Upper lobe of left lung (tissue), 6 donors: ENCODE measurements at regions not wholly inside any gene's neighbourhood (a gene's known extent, or its start where the extent isn't known, plus 50 kb on each side); places are given as distances from the start of the nearest gene placed in this dataset.

Source experiments
- ATAC-seq, 2 donors: fragments of 200-7000 bp; cut with Tn5 transposase; one replicate each; pipeline ENCODE4 v1.9.1; 2022; ENCODE audit warnings: mild to moderate bottlenecking in 2 of 2, moderate library complexity in 2 of 2; ENCODE audit not compliant: low FRiP score in 2 of 2
- DNase-seq, 2 donors: peaks; one replicate each; pipeline ENCODE4 v3.0.0-alpha.2; 2019 to 2020
- H3K27ac ChIP-seq, 4 donors: fragments of 200-600 bp; sonication (generic); one replicate each; pipeline ENCODE4 v1.5.1; 2016 to 2019
- H3K27me3 ChIP-seq, 4 donors: fragments of 200-600 bp; sonication (generic); one replicate each; pipeline ENCODE4 v1.5.1; 2017 to 2019
- H3K36me3 ChIP-seq, 4 donors: fragments of 200-600 bp; sonication (generic); one replicate each; pipeline ENCODE4 v1.5.1; 2016 to 2019
- H3K4me1 ChIP-seq, 4 donors: fragments of 200-600 bp; sonication (generic); one replicate each; pipeline ENCODE4 v1.5.1; 2018 to 2019
- H3K4me3 ChIP-seq, 4 donors: fragments of 200-600 bp; sonication (generic); one replicate each; pipeline ENCODE4 v1.5.1; 2017 to 2019; ENCODE audit warnings: mild to moderate bottlenecking in 2 of 4, moderate library complexity in 1 of 4
- H3K9me3 ChIP-seq, 4 donors: fragments of 200-600 bp; sonication (generic); one replicate each; pipeline ENCODE4 v1.5.1; 2018 to 2019
- CTCF ChIP-seq, 6 experiments: fragments of 450-650 bp in 4 of 6; fragments of 200-600 bp in 2 of 6; sonication (generic) in 2 of 6; IDR thresholded peaks; one replicate each; pipeline ENCODE4 v1.5.1; 2016 to 2019; ENCODE audit warnings: antibody characterized with exemption in 6 of 6
- EP300 ChIP-seq, 4 donors: sonication (generic); formaldehyde crosslinking; IDR thresholded peaks; one replicate each; pipeline ENCODE4 v1.5.1; 2017; ENCODE audit warnings: antibody characterized with exemption in 4 of 4, control low read depth in 2 of 4
- POLR2A ChIP-seq, 4 donors: fragments of 450-650 bp; IDR thresholded peaks; one replicate each; pipeline ENCODE4 v1.5.1; 2016 to 2017; ENCODE audit warnings: antibody characterized with exemption in 4 of 4, mild to moderate bottlenecking in 2 of 4
- POLR2AphosphoS5 ChIP-seq, 2 donors: sonication (generic); formaldehyde crosslinking; IDR thresholded peaks; one replicate each; pipeline ENCODE4 v1.5.1; 2017; ENCODE audit warnings: antibody characterized with exemption in 2 of 2
- WGBS, 2 donors: methylation state at CpG; one replicate each; pipeline ENCODE4 v1.1.5; 2017 to 2018; 5-methylcytosine and 5-hydroxymethylcytosine counted together
- donor health status: DM: no; HTN: no; CAD: no; lungs with moderate emphysema.
- donor health status: DM: no; HTN: yes; CAD: no; lungs with severe emphysema.

- 83 to 93% methylated on average over 1 of the region's 1 CpG for WGBS, 2 donors
- DNase-seq (no peak), ATAC-seq (no peak)
- Histone ChIP-seq H3K27ac (no peak overlapping the region), H3K9me3 (no peaks in the 10 kb centered on the region), H3K4me3 (no peak overlapping the region), H3K27me3 (no peaks in the 10 kb centered on the region), H3K36me3 (no peaks in the 10 kb centered on the region), H3K4me1 (peaks cover 0 to 10% (median under 1%) of the 10 kb centered on the region in 4 donors)
- no peak for TF ChIP-seq CTCF (IDR thresholded peaks at IDR 0.05)
- TF ChIP-seq POLR2AphosphoS5 (IDR thresholded peaks at IDR 0.05): no peak
- no peak for TF ChIP-seq EP300 (IDR thresholded peaks at IDR 0.05)
- no peak for TF ChIP-seq POLR2A (IDR thresholded peaks at IDR 0.05)
Observed at GRCh38 chr1:56385314-56385713, 194.0 kb downstream of the PLPP3 start.

GRCh38 chr1:56382929-56383328 is 196.4 kb downstream of the PLPP3 start:
- H3K9me3 ChIP-seq: no peaks in the 10 kb centered on the region
- H3K27ac ChIP-seq: no peak overlapping the region
- H3K36me3 ChIP-seq: no peaks in the 10 kb centered on the region
- DNase-seq (no peak), ATAC-seq (no peak)
- 79 to 83% methylated on average over 5 of the region's 5 CpGs for WGBS, 2 donors
- H3K4me1 ChIP-seq: no peaks in the 10 kb centered on the region
- TF ChIP-seq CTCF (IDR thresholded peaks at IDR 0.05): no peak
- TF ChIP-seq POLR2AphosphoS5 (IDR thresholded peaks at IDR 0.05): no peak
- no peak for TF ChIP-seq POLR2A (IDR thresholded peaks at IDR 0.05)
- TF ChIP-seq EP300 (IDR thresholded peaks at IDR 0.05): no peak
- no peak overlapping the region for H3K4me3 ChIP-seq
- no peaks in the 10 kb centered on the region for H3K27me3 ChIP-seq

- ATAC-seq (no peak), DNase-seq (no peak)
- Histone ChIP-seq H3K4me3 (no peak overlapping the region), H3K27me3 (no peaks in the 10 kb centered on the region), H3K9me3 (no peaks in the 10 kb centered on the region), H3K4me1 (peaks cover 0 to 10% (median 2%) of the 10 kb centered on the region in 4 donors), H3K36me3 (no peaks in the 10 kb centered on the region), H3K27ac (no peak overlapping the region)
- WGBS, 2 donors: 60 to 70% methylated on average over 4 of the region's 4 CpGs
- TF ChIP-seq POLR2A (IDR thresholded peaks at IDR 0.05) (no peak), EP300 (IDR thresholded peaks at IDR 0.05) (no peak), POLR2AphosphoS5 (IDR thresholded peaks at IDR 0.05) (no peak), CTCF (IDR thresholded peaks at IDR 0.05) (no peak)
Observed at GRCh38 chr1:56380531-56380930, 198.8 kb downstream of the PLPP3 start.

- TF ChIP-seq EP300 (IDR thresholded peaks at IDR 0.05) (no peak), CTCF (IDR thresholded peaks at IDR 0.05) (no peak), POLR2A (IDR thresholded peaks at IDR 0.05) (no peak)
- Histone ChIP-seq H3K4me3 (no peak overlapping the region), H3K36me3 (no peaks in the 10 kb centered on the region), H3K27ac (no peak overlapping the region), H3K4me1 (peaks cover 0 to 10% (median 2%) of the 10 kb centered on the region in 4 donors), H3K27me3 (no peaks in the 10 kb centered on the region), H3K9me3 (no peaks in the 10 kb centered on the region)
- ATAC-seq (no peak), DNase-seq (no peak)
- 74 to 80% methylated on average over 6 of the region's 6 CpGs for WGBS, 2 donors
Observed at GRCh38 chr1:56378341-56379070, 200.9 kb downstream of the PLPP3 start.

- no peak overlapping the region for H3K27ac ChIP-seq
- WGBS, 2 donors: 60 to 61% methylated on average over 2 of the region's 2 CpGs
Observed at GRCh38 chr1:56377431-56377830, 201.9 kb downstream of the PLPP3 start.

More at GRCh38 chr1:56377431-56377830, 201.9 kb downstream of the PLPP3 start:
- H3K36me3 ChIP-seq: no peaks in the 10 kb centered on the region
- H3K4me3 ChIP-seq: no peak overlapping the region
- no peaks in the 10 kb centered on the region for H3K27me3 ChIP-seq
- ATAC-seq (peak in 1 of 2 donors; percentile 19), DNase-seq (no peak)
- TF ChIP-seq POLR2A (IDR thresholded peaks at IDR 0.05): no peak
- TF ChIP-seq EP300 (IDR thresholded peaks at IDR 0.05): no peak
- TF ChIP-seq POLR2AphosphoS5 (IDR thresholded peaks at IDR 0.05): no peak
- TF ChIP-seq CTCF (IDR thresholded peaks at IDR 0.05): no peak
- peaks cover 0 to 10% (median 2%) of the 10 kb centered on the region in 4 donors for H3K4me1 ChIP-seq
- H3K9me3 ChIP-seq: no peaks in the 10 kb centered on the region
